ENCODE measurements at regions not wholly inside any gene's neighbourhood (a gene's known extent, or its start where the extent isn't known, plus 50 kb on each side); places are given as distances from the start of the nearest gene placed in this dataset.
"Not testable (repeated sequence)": the region's sequence is repeated elsewhere in the genome, so short reads cannot be mapped to it uniquely, and the experiment has no call there.

DNA sequence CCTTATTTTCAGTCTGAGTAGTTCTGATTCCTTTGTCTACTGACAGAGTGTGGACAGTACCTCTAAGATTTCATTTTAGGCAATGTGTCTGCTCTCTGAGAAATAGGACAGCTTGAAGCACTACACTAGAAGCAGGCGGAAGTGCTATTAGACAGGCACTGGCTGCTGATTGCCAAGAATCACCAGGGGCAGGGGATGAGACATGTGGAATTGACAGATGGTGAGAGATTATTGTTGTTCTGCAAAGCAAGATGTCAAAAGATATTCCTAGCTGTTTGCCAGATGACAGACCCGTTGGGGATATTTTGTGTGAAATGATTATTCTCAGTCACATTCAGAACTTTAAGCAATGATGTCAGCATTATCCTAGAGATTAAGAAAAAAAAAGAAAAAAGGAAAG, 323.3 kb downstream of the ANKRD30B start:
- not testable (repeated sequence) for H3K4me1 Mint-ChIP-seq (ENCODE audit: low read depth); H3K27ac Mint-ChIP-seq; H3K9me3 Mint-ChIP-seq (ENCODE audit: low read depth); H3K27me3 Mint-ChIP-seq; H3K4me3 Mint-ChIP-seq; H3K36me3 Mint-ChIP-seq

Data from activated naive CD8-positive, alpha-beta T cell (primary cell).